ENCODE measurements at regions not wholly inside any gene's neighbourhood (a gene's known extent, or its start where the extent isn't known, plus 50 kb on each side); places are given as distances from the start of the nearest gene placed in this dataset.
"Not testable (repeated sequence)": the region's sequence is repeated elsewhere in the genome, so short reads cannot be mapped to it uniquely, and the experiment has no call there.

- not testable (repeated sequence) for TF ChIP-seq GATA2 (CRISPR knock-in tag; IDR thresholded peaks at IDR 0.05); RAD21 (IDR thresholded peaks at IDR 0.05; ENCODE audit: low read length); CTCF (IDR thresholded peaks at IDR 0.05); TAF1 (IDR thresholded peaks at IDR 0.05; ENCODE audit: borderline replicate concordance, low read depth, low read length); EP300 (IDR thresholded peaks at IDR 0.05; ENCODE audit: borderline replicate concordance in 1 of 2, low read depth in 1 of 2, low read length in 1 of 2); NRF1 (IDR thresholded peaks at IDR 0.05; ENCODE audit: low read depth, low read length); TCF12 (IDR thresholded peaks at IDR 0.05); REST (IDR thresholded peaks at IDR 0.05; ENCODE audit: low read depth, low read length); POLR2AphosphoS5 (IDR thresholded peaks at IDR 0.05; ENCODE audit: low read depth, low read length)
- TF ChIP-seq, protein P1, sequence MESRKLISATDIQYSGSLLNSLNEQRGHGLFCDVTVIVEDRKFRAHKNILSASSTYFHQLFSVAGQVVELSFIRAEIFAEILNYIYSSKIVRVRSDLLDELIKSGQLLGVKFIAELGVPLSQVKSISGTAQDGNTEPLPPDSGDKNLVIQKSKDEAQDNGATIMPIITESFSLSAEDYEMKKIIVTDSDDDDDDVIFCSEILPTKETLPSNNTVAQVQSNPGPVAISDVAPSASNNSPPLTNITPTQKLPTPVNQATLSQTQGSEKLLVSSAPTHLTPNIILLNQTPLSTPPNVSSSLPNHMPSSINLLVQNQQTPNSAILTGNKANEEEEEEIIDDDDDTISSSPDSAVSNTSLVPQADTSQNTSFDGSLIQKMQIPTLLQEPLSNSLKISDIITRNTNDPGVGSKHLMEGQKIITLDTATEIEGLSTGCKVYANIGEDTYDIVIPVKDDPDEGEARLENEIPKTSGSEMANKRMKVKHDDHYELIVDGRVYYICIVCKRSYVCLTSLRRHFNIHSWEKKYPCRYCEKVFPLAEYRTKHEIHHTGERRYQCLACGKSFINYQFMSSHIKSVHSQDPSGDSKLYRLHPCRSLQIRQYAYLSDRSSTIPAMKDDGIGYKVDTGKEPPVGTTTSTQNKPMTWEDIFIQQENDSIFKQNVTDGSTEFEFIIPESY (IDR thresholded peaks at IDR 0.05; ENCODE audit: borderline replicate concordance, low read depth) = not testable (repeated sequence)
- TF ChIP-seq, protein P2, sequence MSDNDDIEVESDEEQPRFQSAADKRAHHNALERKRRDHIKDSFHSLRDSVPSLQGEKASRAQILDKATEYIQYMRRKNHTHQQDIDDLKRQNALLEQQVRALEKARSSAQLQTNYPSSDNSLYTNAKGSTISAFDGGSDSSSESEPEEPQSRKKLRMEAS (IDR thresholded peaks at IDR 0.05; ENCODE audit: low read depth) = not testable (repeated sequence)
These were observed 1839.1 kb downstream of the LRRC4C start for GRCh38 chr11:39620309-39620708.

Data from SK-N-SH (cell line).